OCI-LY3 (cell line): ENCODE measurements at regions not wholly inside any gene's neighbourhood (a gene's known extent, or its start where the extent isn't known, plus 50 kb on each side); places are given as distances from the start of the nearest gene placed in this dataset.

Source experiments
- H2AFZ ChIP-seq: fragments of 200-600, 300-600 bp; shearing (Covaris generic); 2 replicates; pipeline ENCODE4 v1.6.0; 2014; ENCODE audit warnings: antibody characterized with exemption, low read depth, low read length
- H3K27ac ChIP-seq: fragments of 200-600, 300-600 bp; sonication (generic); 2 replicates; pipeline ENCODE4 v1.5.1; 2014; ENCODE audit warnings: mild to moderate bottlenecking, low read length, moderate library complexity, mixed read lengths
- H3K27me3 ChIP-seq: fragments of 200-600, 300-600 bp; sonication (generic); 2 replicates; pipeline ENCODE4 v1.6.1; 2014; ENCODE audit warnings: low read depth, low read length, mixed read lengths
- H3K36me3 ChIP-seq: fragments of 200-600, 300-600 bp; sonication (generic); replicated peaks from 2 replicates; pipeline ENCODE3; 2014; ENCODE audit warnings: low read depth, low read length, mixed read lengths
- H3K4me1 ChIP-seq: fragments of 300-600, 200-600 bp; sonication (generic); 2 replicates; pipeline ENCODE4 v1.6.1; 2014; ENCODE audit warnings: low read length, mixed read lengths
- H3K4me2 ChIP-seq: fragments of 200-600, 300-600 bp; sonication (generic); 2 replicates; pipeline ENCODE4 v1.6.1; 2014; ENCODE audit warnings: low read length, mixed read lengths
- H3K4me3 ChIP-seq: fragments of 300-600, 200-600 bp; sonication (generic); 2 replicates; pipeline ENCODE4 v1.5.1; 2014; ENCODE audit warnings: antibody characterized with exemption, mild to moderate bottlenecking, low read length, moderate library complexity
- H3K79me2 ChIP-seq: fragments of 300-600, 200-600 bp; shearing (Covaris generic); 2 replicates; pipeline ENCODE4 v1.6.1; 2014; ENCODE audit warnings: mild to moderate bottlenecking, low read length, mixed read lengths
- H3K9ac ChIP-seq: fragments of 300-600, 200-600 bp; shearing (Covaris generic); 2 replicates; pipeline ENCODE4 v1.6.0; 2014; ENCODE audit warnings: mild to moderate bottlenecking, low read length, moderate library complexity
- H3K9me3 ChIP-seq: fragments of 200-600, 300-600 bp; shearing (Covaris generic); 2 replicates; pipeline ENCODE4 v1.6.1; 2014; ENCODE audit warnings: low read length, mixed read lengths; ENCODE audit not compliant: insufficient read depth
- H4K20me1 ChIP-seq: fragments of 200-600, 300-600 bp; sonication (generic); 2 replicates; pipeline ENCODE4 v1.6.1; 2016; ENCODE audit warnings: low read length, mixed read lengths; ENCODE audit not compliant: insufficient read depth
- EZH2phosphoT487 ChIP-seq: fragments of 200-600 bp; shearing (Covaris generic); IDR thresholded peaks from 2 replicates; pipeline ENCODE4 v1.6.1; 2018; ENCODE audit warnings: antibody characterized with exemption, mixed run types, low read depth
- TF ChIP-seq, protein P1 (sequence below): fragments of 200-600, 300-600 bp; sonication (generic); IDR thresholded peaks from 2 replicates; pipeline ENCODE4 v1.5.1; 2014; ENCODE audit warnings: antibody characterized with exemption, low read length, low read depth

- Histone ChIP-seq H3K79me2 (no peaks in the 10 kb centered on the region), H3K4me1 (no peaks in the 10 kb centered on the region), H3K9ac (no peak overlapping the region), H3K4me3 (no peak overlapping the region), H3K27ac (no peak overlapping the region), H3K4me2 (no peak overlapping the region), H3K27me3 (no peaks in the 10 kb centered on the region), H2AFZ (no peak overlapping the region), H4K20me1 (no peaks in the 10 kb centered on the region), H3K9me3 (no peaks in the 10 kb centered on the region), H3K36me3 (no peaks in the 10 kb centered on the region)
- TF ChIP-seq, protein P1, sequence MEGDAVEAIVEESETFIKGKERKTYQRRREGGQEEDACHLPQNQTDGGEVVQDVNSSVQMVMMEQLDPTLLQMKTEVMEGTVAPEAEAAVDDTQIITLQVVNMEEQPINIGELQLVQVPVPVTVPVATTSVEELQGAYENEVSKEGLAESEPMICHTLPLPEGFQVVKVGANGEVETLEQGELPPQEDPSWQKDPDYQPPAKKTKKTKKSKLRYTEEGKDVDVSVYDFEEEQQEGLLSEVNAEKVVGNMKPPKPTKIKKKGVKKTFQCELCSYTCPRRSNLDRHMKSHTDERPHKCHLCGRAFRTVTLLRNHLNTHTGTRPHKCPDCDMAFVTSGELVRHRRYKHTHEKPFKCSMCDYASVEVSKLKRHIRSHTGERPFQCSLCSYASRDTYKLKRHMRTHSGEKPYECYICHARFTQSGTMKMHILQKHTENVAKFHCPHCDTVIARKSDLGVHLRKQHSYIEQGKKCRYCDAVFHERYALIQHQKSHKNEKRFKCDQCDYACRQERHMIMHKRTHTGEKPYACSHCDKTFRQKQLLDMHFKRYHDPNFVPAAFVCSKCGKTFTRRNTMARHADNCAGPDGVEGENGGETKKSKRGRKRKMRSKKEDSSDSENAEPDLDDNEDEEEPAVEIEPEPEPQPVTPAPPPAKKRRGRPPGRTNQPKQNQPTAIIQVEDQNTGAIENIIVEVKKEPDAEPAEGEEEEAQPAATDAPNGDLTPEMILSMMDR = no peak
- no peak for TF ChIP-seq EZH2phosphoT487
These were observed 273.8 kb upstream of the SNX7 start for GRCh38 chr1:98387701-98388100.

DNA sequence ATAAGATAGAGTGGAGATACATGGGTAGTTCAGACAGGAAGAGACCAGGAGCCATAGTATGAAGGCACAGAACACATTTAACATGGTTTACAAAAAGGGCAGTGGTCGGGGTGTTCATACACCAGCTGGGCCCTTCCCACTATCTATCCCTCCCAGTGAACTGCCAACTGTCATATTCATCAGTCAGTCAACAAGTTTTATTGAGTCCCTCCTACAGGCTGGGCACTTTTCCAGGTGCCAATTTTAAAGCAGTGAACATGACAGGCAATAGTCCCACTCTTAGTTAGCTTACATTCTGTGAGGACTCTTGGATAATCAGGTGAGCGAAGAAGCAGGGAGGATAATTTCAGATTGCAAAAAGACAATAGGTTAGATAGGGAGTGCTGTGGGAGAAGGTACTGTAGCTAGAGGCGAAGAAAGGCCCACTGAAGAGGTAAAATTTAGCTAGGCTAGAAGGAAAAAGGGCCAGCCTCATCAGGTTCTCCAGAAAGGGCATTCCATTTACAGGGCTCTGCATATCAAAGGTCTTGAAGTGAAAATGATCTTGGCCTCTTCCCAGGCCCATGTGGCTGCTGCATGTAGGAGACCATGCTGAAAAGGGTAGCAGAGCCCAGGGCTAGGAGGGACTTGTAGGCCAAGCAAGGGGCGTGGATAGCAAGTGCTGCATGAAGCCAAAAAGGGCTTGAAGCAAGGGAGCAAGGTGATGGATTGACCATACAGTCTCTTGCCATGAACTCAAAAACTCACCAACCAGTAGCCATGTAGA, 274.7 kb upstream of the SNX7 start:
- H4K20me1 ChIP-seq = no peaks in the 10 kb centered on the region
- TF ChIP-seq EZH2phosphoT487 = no peak
- TF ChIP-seq, protein P1 = no peak
- no peak overlapping the region for H3K9ac ChIP-seq
- H3K27me3 ChIP-seq = no peaks in the 10 kb centered on the region
- no peaks in the 10 kb centered on the region for H3K79me2 ChIP-seq
- no peaks in the 10 kb centered on the region for H3K4me1 ChIP-seq
- no peak overlapping the region for H2AFZ ChIP-seq
- no peak overlapping the region for H3K4me3 ChIP-seq
- H3K4me2 ChIP-seq = no peak overlapping the region
- H3K27ac ChIP-seq = no peak overlapping the region
- no peaks in the 10 kb centered on the region for H3K36me3 ChIP-seq
- no peaks in the 10 kb centered on the region for H3K9me3 ChIP-seq

GRCh38 chr1:98385652-98386051, 275.9 kb upstream of the SNX7 start:
- no peaks in the 10 kb centered on the region for H3K9me3 ChIP-seq
- no peaks in the 10 kb centered on the region for H3K27me3 ChIP-seq
- no peaks in the 10 kb centered on the region for H3K79me2 ChIP-seq
- H3K4me3 ChIP-seq = no peak overlapping the region
- H3K4me2 ChIP-seq = no peak overlapping the region
- no peak for TF ChIP-seq EZH2phosphoT487
- no peaks in the 10 kb centered on the region for H3K36me3 ChIP-seq
- no peak overlapping the region for H3K9ac ChIP-seq
- H2AFZ ChIP-seq = no peak overlapping the region
- no peaks in the 10 kb centered on the region for H4K20me1 ChIP-seq
- H3K4me1 ChIP-seq = no peaks in the 10 kb centered on the region
- H3K27ac ChIP-seq = no peak overlapping the region

- Histone ChIP-seq H3K4me1 (no peaks in the 10 kb centered on the region), H3K4me3 (no peak overlapping the region), H3K9ac (no peak overlapping the region), H3K27ac (no peak overlapping the region), H3K9me3 (no peaks in the 10 kb centered on the region), H3K36me3 (no peaks in the 10 kb centered on the region), H3K27me3 (no peaks in the 10 kb centered on the region), H4K20me1 (no peaks in the 10 kb centered on the region), H3K4me2 (no peak overlapping the region), H3K79me2 (no peaks in the 10 kb centered on the region), H2AFZ (no peak overlapping the region)
- TF ChIP-seq EZH2phosphoT487 = no peak
- TF ChIP-seq, protein P1 = no peak
These were observed 276.9 kb upstream of the SNX7 start for GRCh38 chr1:98384461-98385141.
